HepG2 (cell line): ENCODE measurements at regions not wholly inside any gene's neighbourhood (a gene's known extent, or its start where the extent isn't known, plus 50 kb on each side); places are given as distances from the start of the nearest gene placed in this dataset.
A peak's percentile ranks its signal among the peaks of the same experiment; 100 is the strongest.

Experiments used
- ATAC-seq: fragments of 200-7000 bp; cut with Tn5 transposase; 3 replicates; pipeline ENCODE4 v1.9.1; 2020; ENCODE audit warnings: mild to moderate bottlenecking, moderate library complexity
- BruUV-seq: library from RNA; stranded (reverse); fragments of 400-500 nt; replicated peaks from 2 replicates; lab custom pipeline; 2021; lab: Mats Ljungman, UMichigan
- CTCF ChIA-PET: fragments of 300-600 bp; formaldehyde crosslinking; extraction: SDS; loops from one replicate; lab custom pipeline; 2021; ENCODE audit warnings: low total read pairs, inconsistent platforms, low intra/inter-chr PET ratio; lab: Yijun Ruan, JAX
- POLR2A ChIA-PET: fragments of 350-600 bp; sonication (Branson Sonifier 250); formaldehyde crosslinking; loops from one replicate; lab custom pipeline; 2020; ENCODE audit warnings: antibody characterized with exemption, inconsistent platforms; lab: Yijun Ruan, JAX
- DNase-seq: peaks from one replicate; pipeline ENCODE4 v3.0.0-alpha.2; 2015; ENCODE audit warnings: low spot score
- FAIRE-seq: peaks from 3 replicates; lab custom pipeline; 2011; peaks lifted over from hg19 to GRCh38; lab: Jason Lieb, UNC
- H2AFZ ChIP-seq: one replicate; pipeline ENCODE4 v1.6.1; 2011; ENCODE audit warnings: low read length, inconsistent platforms
- H3K27ac ChIP-seq: fragments of 300-600 bp; 3 replicates; pipeline ENCODE4 v1.8.0; 2011; ENCODE audit warnings: mixed run types, mild to moderate bottlenecking, mixed read lengths, low read length, inconsistent platforms; ENCODE audit not compliant: insufficient read depth; ENCODE audit errors: extremely low read length
- H3K27me3 ChIP-seq, 2 experiments: fragments of 200-600 bp in 1 of 2; 2 replicates in 1 of 2; 3 replicates in 1 of 2; pipeline versions ENCODE4 v1.6.0 to v1.8.0; 2011; ENCODE audit warnings: low read length in 2 of 2, mild to moderate bottlenecking in 2 of 2, moderate library complexity in 2 of 2, inconsistent platforms in 1 of 2; ENCODE audit not compliant: insufficient read depth in 2 of 2, control insufficient read depth in 1 of 2
- H3K36me3 ChIP-seq, 2 experiments: fragments of 200-600 bp in 1 of 2; replicated peaks in 1 of 2; 2 replicates in 1 of 2; 3 replicates in 1 of 2; pipeline versions ENCODE4 v1.5.1 to v1.8.0; 2011; ENCODE audit warnings: low read length in 2 of 2, inconsistent platforms in 1 of 2; ENCODE audit not compliant: insufficient read depth in 2 of 2, control insufficient read depth in 1 of 2
- H3K4me1 ChIP-seq: 2 replicates; pipeline ENCODE4 v1.5.1; 2012; ENCODE audit warnings: low read length, inconsistent platforms; ENCODE audit not compliant: insufficient read depth
- H3K4me2 ChIP-seq: 2 replicates; pipeline ENCODE4 v1.6.0; 2011; ENCODE audit warnings: low read depth, low read length, inconsistent platforms
- H3K4me3 ChIP-seq, 3 experiments: fragments of 200-600 bp in 1 of 3; sonication (generic), shearing (Covaris generic) in 1 of 3; replicated peaks in 1 of 3; 2 replicates each; pipeline ENCODE4 v1.5.1; 2011 to 2016; ENCODE audit warnings: low read length in 3 of 3, inconsistent platforms in 2 of 3, low read depth in 2 of 3, mild to moderate bottlenecking in 2 of 3, control low read depth in 1 of 3, mixed read lengths in 1 of 3; ENCODE audit not compliant: insufficient read depth in 1 of 3
- H3K79me2 ChIP-seq: one replicate; pipeline ENCODE4 v1.6.1; 2011; ENCODE audit warnings: low read length, inconsistent platforms; ENCODE audit not compliant: insufficient read depth
- H3K9ac ChIP-seq: 2 replicates; pipeline ENCODE4 v1.6.0; 2011; ENCODE audit warnings: mild to moderate bottlenecking, low read depth, low read length, inconsistent platforms; ENCODE audit not compliant: insufficient read depth
- H3K9me3 ChIP-seq: 2 replicates; pipeline ENCODE4 v1.5.1; 2012; ENCODE audit warnings: mild to moderate bottlenecking, low read length
- H4K20me1 ChIP-seq: 2 replicates; pipeline ENCODE4 v1.6.0; 2011; ENCODE audit warnings: inconsistent platforms, mild to moderate bottlenecking, low read length, moderate library complexity; ENCODE audit not compliant: insufficient read depth
- CREB3 ChIP-seq: sonication (generic); formaldehyde crosslinking; IDR thresholded peaks from 2 replicates; pipeline ENCODE4 v1.5.0; 2020; ENCODE audit warnings: missing genetic modification reagents
- HOXD1 ChIP-seq: sonication (generic); formaldehyde crosslinking; IDR thresholded peaks from 2 replicates; pipeline ENCODE4 v1.5.0; 2020; ENCODE audit warnings: missing genetic modification reagents
- SRSF9 ChIP-seq: fragments of 200-400 bp; formaldehyde crosslinking; IDR thresholded peaks from 2 replicates; pipeline ENCODE4 v1.6.1; 2018; ENCODE audit warnings: borderline replicate concordance, mild to moderate bottlenecking, low read depth, low read length; ENCODE audit not compliant: insufficient read depth, poor library complexity, severe bottlenecking
- ZNF451 ChIP-seq: sonication (generic); formaldehyde crosslinking; IDR thresholded peaks from 2 replicates; pipeline ENCODE4 v1.5.0; 2020; ENCODE audit warnings: mild to moderate bottlenecking, missing genetic modification reagents
- ZNF563 ChIP-seq: sonication (generic); formaldehyde crosslinking; IDR thresholded peaks from 2 replicates; pipeline ENCODE4 v1.8.0; 2022; ENCODE audit warnings: mild to moderate bottlenecking, moderate library complexity, missing genetic modification reagents
- ZNF567 ChIP-seq: sonication (generic); formaldehyde crosslinking; IDR thresholded peaks from 2 replicates; pipeline ENCODE4 v1.8.1; 2023; ENCODE audit warnings: mild to moderate bottlenecking, missing genetic modification reagents, borderline replicate concordance
- WGBS: methylation state at CpG from one replicate; pipeline ENCODE4 v1.1.6; 2017; ENCODE audit warnings: low lambda C conversion rate; 5-methylcytosine and 5-hydroxymethylcytosine counted together
- in situ Hi-C: cut with HindIII; loops from 2 replicates; pipeline ENCODE4 v1.10.0; 2017; ENCODE audit warnings: low pct_unique_long_range_greater_than_20kb; ENCODE audit not compliant: extremely low pct_ligation_motif_present
- intact Hi-C: fragments of 100-400 bp; cut with micrococcal nuclease; formaldehyde crosslinking; loops from one replicate; pipeline ENCODE4 v1.10.0; 2022; ENCODE audit not compliant: unreplicated experiment
- TF ChIP-seq, protein P1 (sequence below): sonication (generic); formaldehyde crosslinking; IDR thresholded peaks from 2 replicates; pipeline ENCODE4 v1.4.0; 2020; ENCODE audit warnings: missing genetic modification reagents
- TF ChIP-seq, protein P2 (sequence below): sonication (generic); formaldehyde crosslinking; IDR thresholded peaks from 2 replicates; pipeline ENCODE4 v1.8.1; 2023; ENCODE audit warnings: missing genetic modification reagents, mild to moderate bottlenecking, borderline replicate concordance

DNA sequence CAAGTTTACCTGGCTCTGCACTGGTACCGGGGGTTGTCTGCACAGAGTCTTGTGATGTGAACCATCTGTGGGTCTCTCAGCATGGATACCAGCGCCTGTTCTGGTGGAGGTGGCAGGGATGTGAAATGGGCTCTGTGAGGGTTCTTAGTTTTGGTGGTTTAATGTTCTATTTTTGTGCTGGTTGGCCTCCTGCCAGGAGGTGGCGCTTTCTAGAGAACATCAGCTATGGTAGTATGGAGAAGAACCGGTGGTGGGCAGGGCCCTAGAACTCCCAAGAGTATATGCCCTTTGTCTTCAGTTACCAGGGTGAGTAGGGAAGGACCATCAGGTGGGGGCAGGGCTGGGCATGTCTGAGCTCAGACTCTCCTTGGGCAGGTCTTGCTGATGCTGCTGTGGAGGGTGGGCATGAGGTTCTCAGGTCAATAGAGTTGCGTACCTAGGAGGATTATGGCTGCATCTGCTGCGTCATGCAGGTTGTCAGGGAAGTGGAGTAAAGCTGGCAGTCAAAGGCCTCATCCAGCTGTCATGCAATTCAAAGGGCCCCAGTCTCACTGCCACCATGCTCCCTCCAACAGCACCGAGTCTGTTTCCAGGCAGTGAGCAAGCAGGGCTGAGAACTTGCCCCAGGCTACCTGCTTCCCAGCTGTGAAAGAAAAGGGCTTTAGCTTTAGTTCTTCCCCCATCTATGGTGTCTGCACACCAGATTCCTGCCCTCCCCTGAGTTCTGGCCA is 278.0 kb downstream of the METTL4 start:
- WGBS, result 23% methylated on average over 4 of the region's 7 CpGs
- TF ChIP-seq ZNF563, result no peak
- TF ChIP-seq, protein P1, sequence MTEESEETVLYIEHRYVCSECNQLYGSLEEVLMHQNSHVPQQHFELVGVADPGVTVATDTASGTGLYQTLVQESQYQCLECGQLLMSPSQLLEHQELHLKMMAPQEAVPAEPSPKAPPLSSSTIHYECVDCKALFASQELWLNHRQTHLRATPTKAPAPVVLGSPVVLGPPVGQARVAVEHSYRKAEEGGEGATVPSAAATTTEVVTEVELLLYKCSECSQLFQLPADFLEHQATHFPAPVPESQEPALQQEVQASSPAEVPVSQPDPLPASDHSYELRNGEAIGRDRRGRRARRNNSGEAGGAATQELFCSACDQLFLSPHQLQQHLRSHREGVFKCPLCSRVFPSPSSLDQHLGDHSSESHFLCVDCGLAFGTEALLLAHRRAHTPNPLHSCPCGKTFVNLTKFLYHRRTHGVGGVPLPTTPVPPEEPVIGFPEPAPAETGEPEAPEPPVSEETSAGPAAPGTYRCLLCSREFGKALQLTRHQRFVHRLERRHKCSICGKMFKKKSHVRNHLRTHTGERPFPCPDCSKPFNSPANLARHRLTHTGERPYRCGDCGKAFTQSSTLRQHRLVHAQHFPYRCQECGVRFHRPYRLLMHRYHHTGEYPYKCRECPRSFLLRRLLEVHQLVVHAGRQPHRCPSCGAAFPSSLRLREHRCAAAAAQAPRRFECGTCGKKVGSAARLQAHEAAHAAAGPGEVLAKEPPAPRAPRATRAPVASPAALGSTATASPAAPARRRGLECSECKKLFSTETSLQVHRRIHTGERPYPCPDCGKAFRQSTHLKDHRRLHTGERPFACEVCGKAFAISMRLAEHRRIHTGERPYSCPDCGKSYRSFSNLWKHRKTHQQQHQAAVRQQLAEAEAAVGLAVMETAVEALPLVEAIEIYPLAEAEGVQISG (CRISPR knock-in tag), result peak; percentile 64
- no peak for TF ChIP-seq HOXD1
- TF ChIP-seq, protein P2, sequence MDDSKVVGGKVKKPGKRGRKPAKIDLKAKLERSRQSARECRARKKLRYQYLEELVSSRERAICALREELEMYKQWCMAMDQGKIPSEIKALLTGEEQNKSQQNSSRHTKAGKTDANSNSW (CRISPR knock-in tag), result no peak
- TF ChIP-seq ZNF451 (CRISPR knock-in tag), result no peak
- TF ChIP-seq SRSF9, result no peak
- no peak for TF ChIP-seq ZNF567 (CRISPR knock-in tag)
- TF ChIP-seq CREB3, result no peak
- TF ChIP-seq, all 625 proteins: peak for 1
- no peak overlapping the region for H3K4me2 ChIP-seq
- H3K4me1 ChIP-seq, result no peaks in the 10 kb centered on the region
- H3K79me2 ChIP-seq, result no peaks in the 10 kb centered on the region
- no peak overlapping the region for H3K4me3 ChIP-seq
- no peaks in the 10 kb centered on the region for H3K36me3 ChIP-seq
- intact Hi-C loops (no loop called here), in situ Hi-C loops (no loop called here)
- DNase-seq (no peak), ATAC-seq (no peak), FAIRE-seq (no peak)
- no peaks in the 10 kb centered on the region for H4K20me1 ChIP-seq
- BruUV-seq, result no TSS peak
- no peaks in the 10 kb centered on the region for H3K27me3 ChIP-seq
- ChIA-PET POLR2A (no interaction called here), CTCF (no interaction called here)
- no peak overlapping the region for H3K27ac ChIP-seq
- no peak overlapping the region for H2AFZ ChIP-seq
- H3K9me3 ChIP-seq, result no peaks in the 10 kb centered on the region
- no peak overlapping the region for H3K9ac ChIP-seq
